CD4-positive, alpha-beta T cell treated with Interleukin-6 for 4 hours (primary cell): ENCODE measurements at regions not wholly inside any gene's neighbourhood (a gene's known extent, or its start where the extent isn't known, plus 50 kb on each side); places are given as distances from the start of the nearest gene placed in this dataset.

Experiments used
- DNase-seq: peaks from one replicate; pipeline ENCODE4 v3.0.0-alpha.2; 2020; ENCODE audit warnings: mixed read lengths

DNA sequence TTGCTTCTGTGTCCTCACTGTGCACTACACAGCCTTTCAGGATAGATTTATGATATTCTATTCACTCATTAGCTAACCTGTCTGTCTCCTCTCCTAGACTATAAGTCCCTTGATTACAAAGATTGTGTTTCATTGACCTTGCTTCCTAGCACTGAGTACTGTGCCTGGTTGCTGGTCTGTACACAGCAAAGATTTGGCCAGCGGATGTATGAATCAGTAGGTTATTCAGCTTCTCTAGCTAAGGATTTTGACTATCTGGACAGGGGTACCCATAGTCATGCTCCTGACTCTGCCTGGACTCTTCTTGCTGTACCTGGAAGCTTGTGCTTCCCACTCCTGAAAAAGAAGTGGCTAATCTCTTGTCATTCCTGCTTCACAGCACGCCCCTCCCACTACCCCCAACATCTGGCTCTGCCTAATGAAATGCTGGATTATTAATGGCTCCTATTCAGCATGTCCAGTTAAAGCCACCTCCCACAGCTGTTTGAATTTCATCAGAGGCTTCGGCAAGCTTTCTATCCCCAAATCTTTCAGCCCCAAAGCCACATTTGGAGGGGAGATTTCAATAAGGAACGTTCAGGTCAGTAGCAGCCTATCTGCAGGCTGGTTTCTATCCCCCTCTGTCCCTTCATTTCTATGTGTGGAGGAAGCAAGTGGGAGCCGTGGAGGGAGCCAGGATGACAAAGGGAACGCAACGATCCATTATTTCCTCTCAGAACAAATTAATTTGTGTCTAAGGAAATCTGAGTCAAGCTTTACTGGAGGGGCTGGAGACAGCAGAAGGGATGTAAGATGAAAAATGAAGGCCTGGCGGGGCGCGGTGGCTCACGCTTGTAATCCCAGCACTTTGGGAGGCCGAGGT is 64.8 kb upstream of the PPM1J start:
- DNase-seq: no peak

DNA sequence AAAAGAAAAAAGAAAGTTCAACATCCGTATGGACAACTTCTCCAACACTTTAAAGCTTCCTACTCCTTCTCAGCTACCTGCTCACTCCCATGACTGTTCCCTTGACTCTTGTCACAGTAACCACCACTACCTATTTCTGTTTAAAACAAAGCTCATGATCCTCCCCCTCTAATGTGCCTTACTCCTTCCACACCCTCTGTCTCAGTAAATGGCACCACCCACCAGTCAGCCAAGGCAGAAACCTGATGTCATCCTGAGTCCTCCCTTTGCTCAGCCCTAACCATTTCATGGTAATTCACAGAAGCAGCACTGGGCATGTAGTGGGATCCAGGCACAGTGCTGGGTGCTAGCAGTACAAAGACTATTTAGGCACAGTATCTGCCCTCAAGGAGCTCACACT is 63.0 kb upstream of the PPM1J start:
- no peak for DNase-seq

DNA sequence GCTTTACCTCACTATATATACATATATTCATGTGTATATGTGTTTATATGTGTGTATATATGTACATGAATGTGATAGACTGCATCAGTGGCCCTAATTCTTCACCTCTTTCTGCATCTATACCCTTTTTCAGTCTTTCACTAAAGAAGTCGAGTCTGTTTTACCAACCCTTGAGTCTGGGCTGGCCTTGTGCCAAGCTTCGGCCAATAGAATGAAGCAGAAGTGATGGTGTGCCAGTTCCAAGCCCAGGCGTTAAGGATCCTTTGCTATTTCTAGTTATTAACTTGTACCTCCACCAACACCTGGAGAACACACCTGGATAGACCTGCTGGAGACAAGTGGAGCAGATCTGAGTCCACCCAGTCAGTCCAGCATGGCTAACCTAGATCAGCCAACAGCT is 61.6 kb upstream of the PPM1J start:
- no peak for DNase-seq

DNA sequence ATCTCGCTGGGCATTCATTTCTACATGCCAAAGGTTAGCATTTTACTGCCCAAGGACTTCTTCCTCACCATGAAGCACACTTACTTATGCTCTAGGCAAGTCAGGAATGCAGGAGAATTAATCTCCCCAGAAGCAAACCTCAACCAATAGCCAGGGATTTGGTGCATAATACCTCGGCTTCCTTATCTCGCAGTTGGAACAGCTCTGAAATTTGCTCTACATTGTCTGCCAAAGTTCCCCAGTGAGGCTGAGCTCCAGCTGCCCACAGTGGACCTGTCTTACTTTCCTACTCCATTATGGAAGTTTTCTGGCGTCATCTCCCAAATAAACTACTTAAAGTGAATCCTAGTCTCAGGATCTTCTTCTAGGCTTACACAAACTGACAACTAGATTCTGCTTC is 57.6 kb upstream of the PPM1J start:
- DNase-seq: no peak

DNA sequence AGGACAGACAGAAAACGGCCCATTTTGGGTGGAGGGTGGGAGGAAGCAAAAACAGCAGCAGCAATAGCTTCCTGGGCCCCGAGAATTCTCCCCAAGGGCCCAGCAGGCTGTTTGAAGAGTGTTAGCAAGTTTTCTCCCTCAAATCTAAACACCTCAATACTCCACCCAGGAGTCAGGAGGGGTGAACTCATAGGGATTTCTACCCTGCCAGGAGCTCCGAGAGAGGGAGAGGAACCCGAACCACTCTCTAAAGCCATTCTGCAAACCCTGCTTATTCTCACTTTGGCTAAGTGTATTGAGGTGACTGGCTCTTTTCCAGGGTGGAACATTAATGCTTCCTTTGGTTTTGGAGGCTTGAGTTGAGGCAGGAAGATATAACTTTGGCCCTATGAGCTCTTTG is 55.6 kb upstream of the PPM1J start:
- DNase-seq: no peak

DNA sequence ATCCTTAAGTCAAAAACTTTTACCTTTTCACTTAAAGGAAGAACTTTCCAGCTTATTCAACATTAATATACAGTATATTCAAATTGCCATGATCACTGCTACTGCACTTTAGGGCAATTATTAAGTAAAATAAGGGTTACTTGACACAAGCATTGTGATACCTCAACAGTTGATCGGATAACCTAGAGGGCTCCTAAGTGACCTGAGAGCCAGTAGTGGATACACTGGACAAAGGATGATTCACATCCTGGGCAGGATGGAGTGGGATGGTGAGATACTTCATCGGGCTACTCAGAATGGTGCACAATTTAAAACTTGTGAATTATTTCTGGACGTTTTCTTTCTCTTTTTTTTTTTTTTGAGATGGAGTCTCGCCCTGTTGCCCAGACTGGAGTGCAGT is 54.5 kb upstream of the PPM1J start:
- DNase-seq: no peak

DNA sequence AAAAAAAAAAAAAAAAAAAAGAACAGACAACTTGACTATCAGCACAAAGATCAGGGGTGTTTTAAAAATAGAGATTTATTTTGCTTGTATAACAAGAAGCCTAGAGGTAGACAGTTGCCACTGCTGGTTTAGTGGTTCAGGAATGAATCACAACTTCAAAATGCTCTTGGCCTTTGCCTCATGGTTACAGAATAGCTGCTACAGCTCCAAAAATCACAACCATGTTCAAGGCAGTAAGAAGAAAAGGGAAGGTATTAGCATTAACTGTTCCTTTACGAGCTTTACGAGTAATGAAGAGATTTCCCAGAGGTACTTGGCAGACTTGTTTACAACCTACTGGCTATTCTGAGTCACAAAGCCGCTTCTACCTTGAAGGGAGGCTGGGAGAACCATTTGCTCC is 52.5 kb upstream of the PPM1J start:
- DNase-seq: no peak
